NOMO-1 treated with dmso at 0.1 percent for 144 hours (cell line): ENCODE measurements at regions not wholly inside any gene's neighbourhood (a gene's known extent, or its start where the extent isn't known, plus 50 kb on each side); places are given as distances from the start of the nearest gene placed in this dataset.
"Not testable (repeated sequence)": the region's sequence is repeated elsewhere in the genome, so short reads cannot be mapped to it uniquely, and the experiment has no call there.

Experiments used
- DNase-seq: peaks from one replicate; lab custom pipeline; 2025; ENCODE audit not compliant: unreplicated experiment; lab: John Stamatoyannopoulos, UW

- not testable (repeated sequence) for DNase-seq
Measured at GRCh38 chr6:57708061-57708460, 390.6 kb downstream of the PRIM2 start.

- DNase-seq: not testable (repeated sequence)
Measured at GRCh38 chr6:57722546-57722945, 405.1 kb downstream of the PRIM2 start.

GRCh38 chr6:57723815-57724401 lies 406.5 kb downstream of the PRIM2 start:
- DNase-seq: not testable (repeated sequence)

GRCh38 chr6:57729407-57729806 lies 412.0 kb downstream of the PRIM2 start:
- DNase-seq: not testable (repeated sequence)

- not testable (repeated sequence) for DNase-seq
Measured at GRCh38 chr6:57730726-57731125, 413.3 kb downstream of the PRIM2 start.

DNA sequence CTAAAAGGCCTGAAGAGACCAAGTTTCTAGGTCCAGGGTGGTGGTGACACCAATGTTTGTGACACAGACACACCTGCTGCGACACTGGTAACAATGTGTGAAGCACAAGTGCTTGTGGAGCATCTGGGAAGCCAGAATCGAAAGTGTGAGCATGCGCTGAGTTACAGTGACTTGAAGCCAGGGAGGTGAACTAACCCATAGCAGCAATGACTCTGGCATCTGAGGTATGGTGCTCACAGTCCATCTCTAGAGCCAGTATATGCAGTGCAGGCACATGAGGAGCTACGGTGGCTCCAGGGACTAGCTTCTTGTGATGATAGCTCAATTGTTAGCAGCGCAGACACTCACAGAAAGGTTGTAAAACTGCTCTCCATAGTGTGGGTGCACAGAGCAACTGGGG lies 430.3 kb downstream of the PRIM2 start:
- not testable (repeated sequence) for DNase-seq

DNA sequence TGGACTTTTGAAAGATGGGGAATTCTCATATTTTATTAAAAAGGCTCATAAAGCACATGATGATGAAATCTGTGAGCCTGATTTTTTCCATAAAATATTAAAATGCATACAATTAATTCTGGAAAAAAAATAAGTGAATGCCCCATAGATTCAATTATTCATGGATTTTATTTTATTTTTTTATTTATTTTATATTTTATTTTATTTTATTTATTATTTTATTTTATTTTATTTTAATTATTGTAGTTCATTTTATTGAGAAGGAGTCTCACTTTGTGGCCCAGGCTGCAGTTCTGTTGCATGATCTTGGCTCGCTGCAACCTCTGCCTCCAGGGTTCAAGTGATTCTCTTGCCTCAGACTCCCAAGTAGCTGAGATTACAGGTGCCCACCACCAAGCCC lies 442.4 kb downstream of the PRIM2 start:
- not testable (repeated sequence) for DNase-seq

DNA sequence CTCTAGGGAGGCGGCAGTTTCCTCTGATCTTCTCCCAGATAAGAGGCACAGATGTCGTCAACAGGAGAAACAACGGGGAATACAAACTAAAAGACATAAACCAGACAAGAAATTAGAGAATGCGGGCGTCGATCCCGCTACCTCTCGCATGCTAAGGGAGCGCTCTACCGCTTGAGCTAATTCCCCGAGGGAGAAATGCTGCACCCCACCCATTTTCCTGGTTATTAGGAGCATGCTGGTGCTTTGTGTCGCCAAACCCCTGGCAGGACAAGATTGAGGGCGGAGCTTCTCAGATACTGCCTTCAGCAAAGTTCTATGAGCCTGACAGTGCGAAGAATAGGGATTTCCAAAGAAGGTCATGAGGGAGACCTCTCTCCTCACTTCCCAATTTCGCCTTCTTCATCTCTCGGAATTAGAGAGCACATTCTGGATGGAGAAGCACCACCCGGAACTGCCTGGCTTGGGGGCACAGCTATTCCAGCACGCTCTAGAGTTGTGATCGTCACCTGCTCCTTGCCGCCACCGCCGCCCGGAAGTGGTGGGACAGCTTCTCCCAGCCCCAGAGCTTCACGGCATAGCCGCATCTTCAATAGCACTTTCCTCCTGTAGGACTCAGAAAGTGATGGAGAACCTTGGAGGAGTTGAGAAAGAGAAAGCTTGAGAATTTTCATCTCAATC lies 475.4 kb downstream of the PRIM2 start:
- DNase-seq: not testable (repeated sequence)

- DNase-seq: not testable (repeated sequence)
Measured at GRCh38 chr6:57793398-57793762, 475.9 kb downstream of the PRIM2 start.

GRCh38 chr6:57799703-57800479 lies 482.5 kb downstream of the PRIM2 start:
- not testable (repeated sequence) for DNase-seq

DNA sequence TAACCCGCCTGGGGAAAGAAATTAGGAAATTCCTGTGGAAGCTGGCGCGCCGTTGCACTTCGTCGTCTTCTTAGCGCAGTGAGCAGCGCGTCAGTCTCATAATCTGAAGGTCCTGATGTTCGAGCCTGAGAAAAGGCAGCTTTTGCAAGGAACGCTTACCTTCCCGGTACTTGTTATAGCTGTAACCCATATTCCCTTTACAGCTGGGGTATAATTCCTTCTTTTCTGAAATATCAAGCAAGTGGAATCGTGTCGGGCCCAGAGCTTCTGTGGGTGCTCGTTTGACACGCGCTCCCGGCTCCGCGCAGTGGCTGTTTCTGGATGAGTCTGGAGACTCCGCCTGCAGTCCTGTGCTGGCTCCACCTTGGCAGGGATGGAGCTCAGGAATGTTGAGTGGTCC lies 491.2 kb downstream of the PRIM2 start:
- not testable (repeated sequence) for DNase-seq

GRCh38 chr6:57809454-57809853 lies 492.0 kb downstream of the PRIM2 start:
- DNase-seq: not testable (repeated sequence)

- not testable (repeated sequence) for DNase-seq
Measured at GRCh38 chr6:57813271-57814075, 496.0 kb downstream of the PRIM2 start.

DNA sequence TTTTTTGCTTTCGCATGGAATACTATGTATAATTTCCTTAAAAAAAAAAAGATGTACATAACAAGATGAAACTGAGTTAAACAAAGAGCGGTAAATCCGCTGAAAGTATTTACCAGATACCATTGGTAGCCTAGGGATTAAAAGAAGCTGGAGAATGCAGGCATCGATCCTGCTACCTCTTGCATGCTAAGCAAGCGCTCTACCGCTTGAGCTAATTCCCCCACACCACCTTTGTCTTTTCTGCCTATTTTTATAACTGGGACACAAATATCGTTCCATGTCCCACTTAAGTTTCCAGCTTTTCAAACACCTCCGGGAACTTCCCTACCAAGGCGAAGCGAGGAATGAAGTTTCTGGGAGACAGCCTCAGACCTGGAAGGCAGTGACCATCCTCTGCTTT lies 498.4 kb downstream of the PRIM2 start:
- not testable (repeated sequence) for DNase-seq

DNA sequence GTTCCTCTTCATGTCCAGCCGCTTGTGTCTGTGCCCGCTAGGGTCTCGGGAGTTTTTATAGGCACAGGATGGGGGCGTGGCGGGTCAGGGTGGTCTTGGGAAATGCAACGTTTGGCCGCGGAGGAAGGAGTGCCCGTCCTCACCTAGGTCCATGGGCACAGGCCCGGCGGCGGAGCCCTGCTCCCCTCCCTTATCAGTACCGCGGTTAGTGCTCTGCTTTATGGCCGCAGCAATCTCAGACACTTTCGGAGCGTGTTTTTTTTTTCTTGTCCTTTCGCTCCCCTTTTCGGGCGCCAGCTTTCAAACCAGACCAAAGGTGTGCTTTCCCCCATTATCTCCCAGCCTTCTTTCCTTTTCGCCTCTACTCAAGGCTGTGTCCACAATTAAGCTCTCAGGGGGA lies 503.9 kb downstream of the PRIM2 start:
- not testable (repeated sequence) for DNase-seq

GRCh38 chr6:57822448-57822847 lies 505.0 kb downstream of the PRIM2 start:
- DNase-seq: not testable (repeated sequence)

DNA sequence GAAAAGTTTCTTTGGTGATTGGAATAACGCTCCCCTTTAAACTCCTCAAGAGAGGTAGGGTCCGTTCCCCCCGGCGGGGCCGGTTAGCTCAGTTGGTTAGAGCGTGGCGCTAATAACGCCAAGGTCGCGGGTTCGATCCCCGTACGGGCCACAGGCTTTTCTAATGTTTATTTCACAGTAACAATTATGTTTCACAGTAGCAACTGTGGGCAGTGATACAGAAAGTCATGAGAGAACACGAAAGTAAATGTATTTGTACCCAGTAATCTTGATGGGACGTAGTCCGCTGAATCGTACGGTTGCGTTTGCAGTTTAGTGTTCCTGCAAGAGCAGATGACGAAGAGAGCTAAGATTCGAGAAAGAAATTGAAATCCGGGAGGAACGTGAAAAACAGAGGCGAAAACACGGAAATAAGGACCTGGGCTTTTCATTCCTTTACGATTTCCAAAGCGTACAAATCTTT lies 505.5 kb downstream of the PRIM2 start:
- DNase-seq: no peak

GRCh38 chr6:57837622-57838209 lies 520.3 kb downstream of the PRIM2 start:
- DNase-seq: not testable (repeated sequence)

GRCh38 chr6:57841551-57841950 lies 524.1 kb downstream of the PRIM2 start:
- not testable (repeated sequence) for DNase-seq

DNA sequence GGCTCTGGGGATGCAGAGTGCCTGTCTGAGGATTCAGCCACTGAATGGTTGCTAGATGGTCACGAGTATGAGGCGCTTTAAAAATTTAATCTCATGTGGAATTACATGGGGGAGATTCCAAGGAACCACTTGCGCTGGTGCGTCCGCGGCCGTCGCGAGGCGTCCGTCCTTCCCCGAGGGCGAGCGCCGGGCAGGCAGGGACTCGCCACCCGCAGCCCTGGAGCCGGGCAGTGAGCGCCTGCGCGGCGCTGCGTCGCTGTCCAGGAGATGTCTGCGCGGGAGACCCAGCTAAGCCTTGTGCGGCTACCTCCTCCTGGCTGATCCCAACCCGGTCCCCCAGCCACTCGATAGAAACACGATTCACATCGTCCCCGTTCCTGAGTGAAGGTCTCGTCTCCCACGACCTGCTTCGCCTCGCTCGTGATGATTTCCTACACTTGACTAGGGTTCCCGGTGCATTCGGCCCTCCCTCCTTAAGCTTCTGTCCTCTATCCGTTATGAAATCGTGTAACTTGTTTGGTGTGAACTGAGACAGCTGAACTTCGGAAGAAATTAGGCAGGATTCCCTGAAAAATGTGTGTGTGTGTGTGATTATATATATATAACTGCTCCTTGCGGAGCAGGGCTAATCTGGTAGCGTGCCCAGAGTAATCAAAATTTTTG lies 536.4 kb downstream of the PRIM2 start:
- not testable (repeated sequence) for DNase-seq
